ENCODE measurements at regions not wholly inside any gene's neighbourhood (a gene's known extent, or its start where the extent isn't known, plus 50 kb on each side); places are given as distances from the start of the nearest gene placed in this dataset.

DNA sequence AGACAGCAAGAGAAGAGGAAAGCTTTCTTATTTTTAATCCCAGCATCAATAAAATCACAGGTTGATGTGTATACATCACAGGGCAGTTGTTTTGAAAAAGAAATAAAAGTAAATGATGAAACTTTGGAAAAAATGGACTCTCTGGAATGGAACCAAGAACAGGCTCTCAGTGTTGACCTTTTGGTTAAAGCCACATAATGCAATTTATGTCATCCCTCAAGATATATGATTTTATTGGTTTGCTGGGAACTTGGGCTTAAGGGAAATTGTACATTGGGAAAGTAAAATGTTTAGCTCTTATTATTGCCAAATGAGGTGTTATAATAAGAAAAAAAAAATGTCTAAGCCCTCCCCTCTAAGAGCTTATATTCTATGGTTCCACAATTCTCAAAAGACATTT is 139.8 kb upstream of the MTNR1B start:
- TF ChIP-seq, protein P1, sequence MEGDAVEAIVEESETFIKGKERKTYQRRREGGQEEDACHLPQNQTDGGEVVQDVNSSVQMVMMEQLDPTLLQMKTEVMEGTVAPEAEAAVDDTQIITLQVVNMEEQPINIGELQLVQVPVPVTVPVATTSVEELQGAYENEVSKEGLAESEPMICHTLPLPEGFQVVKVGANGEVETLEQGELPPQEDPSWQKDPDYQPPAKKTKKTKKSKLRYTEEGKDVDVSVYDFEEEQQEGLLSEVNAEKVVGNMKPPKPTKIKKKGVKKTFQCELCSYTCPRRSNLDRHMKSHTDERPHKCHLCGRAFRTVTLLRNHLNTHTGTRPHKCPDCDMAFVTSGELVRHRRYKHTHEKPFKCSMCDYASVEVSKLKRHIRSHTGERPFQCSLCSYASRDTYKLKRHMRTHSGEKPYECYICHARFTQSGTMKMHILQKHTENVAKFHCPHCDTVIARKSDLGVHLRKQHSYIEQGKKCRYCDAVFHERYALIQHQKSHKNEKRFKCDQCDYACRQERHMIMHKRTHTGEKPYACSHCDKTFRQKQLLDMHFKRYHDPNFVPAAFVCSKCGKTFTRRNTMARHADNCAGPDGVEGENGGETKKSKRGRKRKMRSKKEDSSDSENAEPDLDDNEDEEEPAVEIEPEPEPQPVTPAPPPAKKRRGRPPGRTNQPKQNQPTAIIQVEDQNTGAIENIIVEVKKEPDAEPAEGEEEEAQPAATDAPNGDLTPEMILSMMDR (IDR thresholded peaks at IDR 0.05): no peak
- no peak for TF ChIP-seq POLR2A (IDR thresholded peaks at IDR 0.05)
